Nucleus accumbens (tissue), 56 donors: ENCODE measurements at regions not wholly inside any gene's neighbourhood (a gene's known extent, or its start where the extent isn't known, plus 50 kb on each side); places are given as distances from the start of the nearest gene placed in this dataset.

Source experiments
- DNase-seq, 56 donors: peaks; one replicate each; lab custom pipeline; 2025; lab: John Stamatoyannopoulos, UW

- no peak for DNase-seq
These were observed 105.2 kb upstream of the GADD45A start for GRCh38 chr1:67579623-67580394.

- DNase-seq: no peak
These were observed 104.2 kb upstream of the GADD45A start for GRCh38 chr1:67580691-67581403.

GRCh38 chr1:67582625-67583461 lies 102.2 kb upstream of the GADD45A start:
- no peak for DNase-seq

GRCh38 chr1:67583462-67583950 lies 101.5 kb upstream of the GADD45A start:
- DNase-seq: no peak

GRCh38 chr1:67584938-67585337 lies 100.1 kb upstream of the GADD45A start:
- DNase-seq: peak in 2 of 56 donors; percentile 16 to 17

- DNase-seq: no peak
These were observed 98.4 kb upstream of the GADD45A start for GRCh38 chr1:67586596-67586995.

- DNase-seq: no peak
These were observed 96.7 kb upstream of the GADD45A start for GRCh38 chr1:67588178-67588855.

GRCh38 chr1:67589519-67590233 lies 95.3 kb upstream of the GADD45A start:
- DNase-seq: no peak

GRCh38 chr1:67590329-67590728 lies 94.7 kb upstream of the GADD45A start:
- DNase-seq: peak in 4 of 56 donors; percentile 2 to 3 (median 3)

- DNase-seq: no peak
These were observed 90.2 kb upstream of the GADD45A start for GRCh38 chr1:67594764-67595163.

- DNase-seq: peak in 1 of 56 donors; percentile 4
These were observed 88.3 kb upstream of the GADD45A start for GRCh38 chr1:67596674-67597073.

GRCh38 chr1:67597336-67597735 lies 87.7 kb upstream of the GADD45A start:
- DNase-seq: no peak

- DNase-seq: no peak
These were observed 85.9 kb upstream of the GADD45A start for GRCh38 chr1:67599085-67599484.

- no peak for DNase-seq
These were observed 83.5 kb upstream of the GADD45A start for GRCh38 chr1:67601539-67601938.

- no peak for DNase-seq
These were observed 83.0 kb upstream of the GADD45A start for GRCh38 chr1:67601955-67602354.

GRCh38 chr1:67604778-67605177 lies 80.2 kb upstream of the GADD45A start:
- no peak for DNase-seq

- DNase-seq: no peak
These were observed 79.7 kb upstream of the GADD45A start for GRCh38 chr1:67605209-67605780.

GRCh38 chr1:67607286-67607685 lies 77.7 kb upstream of the GADD45A start:
- no peak for DNase-seq

- DNase-seq: no peak
These were observed 77.3 kb upstream of the GADD45A start for GRCh38 chr1:67607699-67608098.
